ENCODE measurements at regions not wholly inside any gene's neighbourhood (a gene's known extent, or its start where the extent isn't known, plus 50 kb on each side); places are given as distances from the start of the nearest gene placed in this dataset.

GRCh38 chr2:41926614-41927580 is 120.9 kb upstream of the PKDCC start:
- no peak for DNase-seq

- no peak for DNase-seq
Measured at GRCh38 chr2:41927581-41928264, 120.1 kb upstream of the PKDCC start.

- DNase-seq, result no peak
Measured at GRCh38 chr2:41928526-41928925, 119.3 kb upstream of the PKDCC start.

GRCh38 chr2:41930807-41931566 is 116.8 kb upstream of the PKDCC start:
- no peak for DNase-seq

DNA sequence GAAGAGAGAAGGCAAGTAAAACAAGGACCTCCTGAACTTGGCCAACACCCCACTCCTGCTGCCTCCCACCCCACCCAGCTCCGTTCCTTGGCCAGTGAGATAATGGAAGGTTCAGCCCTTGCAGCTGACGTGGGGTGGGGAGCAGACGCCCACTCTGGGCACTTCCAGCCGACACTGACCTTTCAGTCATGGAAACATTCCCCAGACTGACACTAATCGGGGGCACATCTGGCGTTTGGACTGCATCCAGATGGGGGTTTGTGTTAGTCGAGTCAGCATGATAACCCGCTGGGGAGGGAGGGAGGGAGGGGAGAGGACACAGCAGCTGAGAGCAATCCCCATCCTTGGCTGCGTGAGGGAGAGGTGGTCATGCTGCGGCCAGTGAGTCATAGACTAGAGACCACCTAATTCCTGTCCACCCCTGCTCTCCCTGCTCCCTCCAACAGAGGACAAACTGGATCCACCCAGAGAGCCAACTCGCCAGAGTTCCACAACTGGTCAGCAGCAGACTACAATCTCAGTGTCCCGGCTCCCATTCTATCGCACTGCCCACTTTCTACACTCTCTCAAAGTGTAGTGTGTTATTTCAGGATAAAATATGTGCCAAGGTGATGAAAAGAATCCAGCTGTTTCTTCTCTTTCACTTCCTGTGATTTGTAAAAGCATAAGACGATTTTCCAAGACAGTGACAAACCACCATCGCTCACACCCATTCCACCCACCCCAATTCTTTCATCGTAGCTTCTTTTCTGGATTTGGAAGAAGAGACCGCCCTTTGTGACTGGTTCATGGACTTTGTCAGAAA is 115.4 kb upstream of the PKDCC start:
- no peak for DNase-seq

- no peak for DNase-seq
Measured at GRCh38 chr2:41933046-41933420, 114.8 kb upstream of the PKDCC start.

GRCh38 chr2:41933585-41934320 is 114.1 kb upstream of the PKDCC start:
- DNase-seq, result no peak

GRCh38 chr2:41934329-41934958 is 113.4 kb upstream of the PKDCC start:
- DNase-seq, result no peak

GRCh38 chr2:41935002-41935401 is 112.8 kb upstream of the PKDCC start:
- no peak for DNase-seq

DNA sequence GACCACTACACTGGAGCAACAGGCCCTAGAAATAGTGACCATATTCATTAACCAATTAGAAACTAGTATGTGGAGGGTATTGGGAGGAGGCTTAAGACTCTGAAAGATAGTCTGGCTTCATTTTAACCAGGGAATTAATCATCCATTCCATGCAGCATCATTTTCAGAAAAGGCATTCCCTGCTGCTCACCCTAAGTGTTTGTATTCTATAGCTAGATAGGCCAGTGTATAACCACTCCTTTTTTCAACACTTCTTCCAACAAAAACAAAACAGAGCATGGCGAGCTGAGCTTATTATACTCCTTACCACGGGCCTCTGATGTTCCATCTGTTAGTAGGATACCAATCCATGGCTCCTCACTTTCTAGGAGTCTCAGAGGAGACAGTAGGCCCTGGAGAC is 112.0 kb upstream of the PKDCC start:
- no peak for DNase-seq

DNA sequence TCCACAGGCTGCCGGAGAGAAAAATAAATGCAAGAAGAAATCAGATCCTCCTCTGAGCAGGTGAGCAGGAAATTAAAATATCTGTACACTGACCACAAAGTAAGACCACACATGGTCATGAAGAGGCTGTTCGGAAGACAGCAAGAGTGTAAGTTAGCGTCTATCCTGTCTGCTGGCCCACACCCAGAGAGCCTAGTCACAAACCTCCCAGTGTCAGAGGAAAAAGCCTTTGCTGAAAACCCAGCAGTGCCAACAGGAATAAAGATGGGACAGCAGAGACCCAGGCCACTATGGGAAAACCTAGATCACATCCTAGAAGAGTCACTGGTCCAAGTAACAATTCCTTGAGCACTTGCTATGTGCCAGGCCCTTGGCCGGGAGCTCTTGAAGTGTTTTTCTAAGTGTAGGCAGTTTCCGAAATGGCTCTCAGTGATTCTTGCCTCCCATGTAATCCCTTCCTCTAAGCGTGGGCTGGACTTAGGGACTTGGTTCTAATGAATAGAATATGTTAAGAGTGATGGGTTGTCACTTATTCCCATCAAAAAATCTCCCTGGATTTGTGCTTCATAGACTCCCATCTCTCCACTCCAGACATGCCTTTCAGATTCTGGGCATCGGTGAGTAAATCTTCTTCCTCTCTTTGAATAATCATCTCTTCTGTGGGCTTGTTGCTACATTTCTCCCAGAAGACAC is 110.9 kb upstream of the PKDCC start:
- no peak for DNase-seq

GRCh38 chr2:41937464-41937906 is 110.3 kb upstream of the PKDCC start:
- DNase-seq, result no peak

DNA sequence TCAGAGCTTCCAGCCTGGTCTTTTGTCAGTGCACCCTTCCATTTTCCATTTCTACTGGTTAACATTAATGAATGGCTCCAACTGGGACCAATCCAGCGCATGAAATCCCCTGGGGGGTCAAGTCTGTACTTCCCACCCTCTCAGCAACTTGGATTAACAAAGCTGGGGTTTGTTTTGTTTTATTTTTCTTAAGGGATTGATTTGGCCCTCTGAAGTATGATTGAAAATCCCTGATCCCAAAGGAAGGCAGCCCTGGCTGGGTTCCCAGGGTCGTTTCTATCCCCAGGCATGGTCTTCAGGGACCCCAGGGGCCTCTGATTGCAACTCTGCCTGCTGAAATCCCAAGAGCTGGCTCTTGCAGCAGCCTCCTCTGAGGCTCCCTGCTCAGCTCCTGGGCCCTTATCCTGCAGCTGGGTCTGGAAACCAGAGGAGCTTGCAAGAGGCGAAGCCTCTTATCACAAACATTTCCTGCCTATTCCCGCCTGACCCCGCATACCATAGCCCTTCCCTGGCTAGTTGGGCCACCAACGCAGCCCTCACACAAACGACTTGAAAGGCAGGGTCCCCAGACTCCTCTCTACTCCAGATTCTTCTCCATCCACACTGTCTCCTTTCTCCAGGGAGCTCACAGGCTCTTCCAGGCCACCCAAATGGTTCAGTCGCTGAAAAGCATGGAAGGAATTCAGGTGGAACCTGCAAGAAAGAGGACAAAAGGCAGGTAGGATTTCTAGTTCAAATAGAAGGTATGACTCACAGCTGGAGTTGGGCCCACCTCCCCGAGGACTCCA is 109.7 kb upstream of the PKDCC start:
- no peak for DNase-seq

- DNase-seq, result no peak
Measured at GRCh38 chr2:41940060-41940744, 107.6 kb upstream of the PKDCC start.

- no peak for DNase-seq
Measured at GRCh38 chr2:41940745-41941063, 107.1 kb upstream of the PKDCC start.

DNA sequence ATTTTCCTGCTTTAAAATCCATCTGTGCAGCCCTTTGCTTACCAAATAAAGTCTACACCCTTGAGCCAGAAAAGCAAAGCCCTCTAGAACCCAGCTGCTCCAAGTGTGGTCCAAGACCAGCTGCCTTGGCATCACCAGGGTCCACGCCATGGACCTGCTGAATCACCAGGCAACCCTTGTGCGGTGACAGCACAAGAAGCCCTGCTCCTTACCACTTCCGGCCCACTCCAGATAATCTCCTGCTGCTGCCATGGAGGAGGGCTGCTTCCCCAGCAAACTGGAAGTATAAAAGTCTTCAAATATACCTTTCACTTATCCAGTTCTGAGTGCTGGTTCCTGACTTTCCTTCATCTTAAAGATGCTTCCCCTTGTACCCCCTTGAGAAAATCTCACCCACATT is 106.0 kb upstream of the PKDCC start:
- DNase-seq, result no peak

DNA sequence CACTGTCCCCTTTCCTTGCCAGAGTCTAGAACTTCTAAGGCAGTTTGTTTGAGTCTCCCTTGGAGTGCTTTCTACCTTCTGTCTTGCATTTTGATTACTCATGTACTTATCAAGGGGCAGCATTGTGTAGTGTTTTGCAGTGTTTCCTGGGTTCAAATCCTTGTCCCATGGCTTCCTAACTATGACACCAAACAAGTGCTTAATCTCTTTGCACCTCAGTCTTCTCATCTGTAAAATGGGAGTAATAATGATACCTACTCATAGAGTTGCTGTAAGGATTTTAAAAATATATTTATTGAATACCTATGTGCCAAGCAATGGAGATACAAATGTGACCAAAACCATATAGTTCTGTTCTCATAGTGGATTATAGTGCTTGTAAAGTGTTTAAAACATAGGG is 105.5 kb upstream of the PKDCC start:
- no peak for DNase-seq

DNA sequence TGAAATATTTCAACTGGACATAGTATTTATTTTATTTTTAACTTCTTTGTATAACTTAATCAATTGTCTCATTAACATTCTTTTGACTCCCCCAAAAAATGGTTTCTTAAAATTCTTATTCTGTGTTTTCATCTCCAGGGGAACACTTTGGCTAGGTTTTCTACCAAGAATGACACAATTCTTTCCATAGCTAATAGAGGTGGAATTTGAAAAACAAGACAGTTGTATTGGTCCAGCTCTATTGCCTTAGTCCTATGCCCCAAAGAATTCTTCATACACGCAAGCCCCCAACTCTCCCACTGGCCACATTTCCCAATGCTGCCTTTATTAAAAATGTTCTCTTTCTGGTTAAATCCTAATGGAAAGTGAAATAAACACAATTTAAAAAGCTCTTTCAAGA is 104.7 kb upstream of the PKDCC start:
- no peak for DNase-seq

DNA sequence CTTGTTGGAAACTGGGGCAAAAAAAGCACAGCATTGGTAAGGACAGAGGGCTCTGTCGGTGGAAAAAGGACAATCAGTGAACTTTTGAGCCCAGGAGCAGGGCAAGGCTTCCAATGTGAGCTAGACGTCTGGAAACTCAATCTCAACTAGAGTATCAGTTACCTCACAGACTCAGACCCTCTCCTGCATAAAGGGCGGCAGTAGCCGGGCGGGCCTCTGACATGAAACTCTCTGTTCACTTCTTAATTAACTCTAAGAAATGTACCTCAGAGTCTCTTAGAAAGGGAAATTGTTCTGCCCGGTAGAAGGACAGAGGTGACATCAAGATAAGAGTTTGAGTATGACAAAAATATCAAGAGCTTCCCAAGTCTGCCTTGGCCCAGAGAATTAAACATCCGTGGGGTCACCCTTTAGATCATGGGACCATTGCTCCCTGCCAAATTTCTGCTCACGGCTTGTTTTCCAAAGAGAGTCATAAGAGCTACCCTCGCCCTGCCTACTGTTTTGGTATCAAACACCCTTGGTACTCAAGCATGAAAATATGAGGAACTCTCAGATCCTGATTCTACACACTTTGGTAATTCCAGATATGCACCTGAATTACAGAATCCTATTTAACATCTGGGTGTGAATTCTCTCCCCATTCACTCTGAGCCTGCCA is 103.5 kb upstream of the PKDCC start:
- DNase-seq, result no peak
